ENCODE measurements at regions not wholly inside any gene's neighbourhood (a gene's known extent, or its start where the extent isn't known, plus 50 kb on each side); places are given as distances from the start of the nearest gene placed in this dataset.

GRCh38 chr14:44035707-44036106 is 471.4 kb downstream of the FSCB start:
- no peak for DNase-seq (ENCODE audit: insufficient read length, low spot score)
- no peak for FAIRE-seq

- DNase-seq (ENCODE audit: insufficient read length, low spot score): no peak
- no peak for FAIRE-seq
These were observed 476.2 kb downstream of the FSCB start for GRCh38 chr14:44030831-44031383.

- no peak for DNase-seq (ENCODE audit: insufficient read length, low spot score)
- no peak for FAIRE-seq
These were observed 477.1 kb downstream of the FSCB start for GRCh38 chr14:44029933-44030332.

GRCh38 chr14:44027397-44027796 is 479.7 kb downstream of the FSCB start:
- DNase-seq (ENCODE audit: insufficient read length, low spot score) (no peak), FAIRE-seq (no peak)

GRCh38 chr14:44010595-44010994 is 496.5 kb downstream of the FSCB start:
- DNase-seq (ENCODE audit: insufficient read length, low spot score) (no peak), FAIRE-seq (no peak)

GRCh38 chr14:44010071-44010470 is 497.0 kb downstream of the FSCB start:
- DNase-seq (ENCODE audit: insufficient read length, low spot score) (no peak), FAIRE-seq (no peak)

GRCh38 chr14:44009642-44010041 is 497.4 kb downstream of the FSCB start:
- FAIRE-seq: no peak
- no peak for DNase-seq (ENCODE audit: insufficient read length, low spot score)

GRCh38 chr14:43988989-43989388 is 518.1 kb downstream of the FSCB start:
- FAIRE-seq (no peak), DNase-seq (ENCODE audit: insufficient read length, low spot score) (no peak)

GRCh38 chr14:43983721-43984120 is 523.4 kb downstream of the FSCB start:
- FAIRE-seq (no peak), DNase-seq (ENCODE audit: insufficient read length, low spot score) (no peak)

GRCh38 chr14:43981135-43981768 is 525.8 kb downstream of the FSCB start:
- FAIRE-seq (no peak), DNase-seq (ENCODE audit: insufficient read length, low spot score) (no peak)

- DNase-seq (ENCODE audit: insufficient read length, low spot score) (no peak), FAIRE-seq (no peak)
These were observed 550.3 kb downstream of the FSCB start for GRCh38 chr14:43956741-43957140.

GRCh38 chr14:43949400-43949799 is 557.7 kb downstream of the FSCB start:
- no peak for FAIRE-seq
- no peak for DNase-seq (ENCODE audit: insufficient read length, low spot score)

- DNase-seq (ENCODE audit: insufficient read length, low spot score): no peak
- FAIRE-seq: no peak
These were observed 567.2 kb downstream of the FSCB start for GRCh38 chr14:43939836-43940235.

- FAIRE-seq (no peak), DNase-seq (ENCODE audit: insufficient read length, low spot score) (no peak)
These were observed 568.3 kb downstream of the FSCB start for GRCh38 chr14:43938588-43939281.

GRCh38 chr14:43937001-43937400 is 570.1 kb downstream of the FSCB start:
- DNase-seq (ENCODE audit: insufficient read length, low spot score) (no peak), FAIRE-seq (no peak)

- FAIRE-seq (no peak), DNase-seq (ENCODE audit: insufficient read length, low spot score) (no peak)
These were observed 573.0 kb downstream of the FSCB start for GRCh38 chr14:43934102-43934501.

- FAIRE-seq (no peak), DNase-seq (ENCODE audit: insufficient read length, low spot score) (no peak)
These were observed 592.9 kb downstream of the FSCB start for GRCh38 chr14:43914041-43914693.

- FAIRE-seq (no peak), DNase-seq (ENCODE audit: insufficient read length, low spot score) (no peak)
These were observed 603.9 kb downstream of the FSCB start for GRCh38 chr14:43903209-43903608.

- no peak for FAIRE-seq
- no peak for DNase-seq (ENCODE audit: insufficient read length, low spot score)
These were observed 605.0 kb downstream of the FSCB start for GRCh38 chr14:43901911-43902673.

GRCh38 chr14:43900173-43900655 is 606.9 kb downstream of the FSCB start:
- no peak for DNase-seq (ENCODE audit: insufficient read length, low spot score)
- FAIRE-seq: no peak

GRCh38 chr14:43898687-43899086 is 608.4 kb downstream of the FSCB start:
- FAIRE-seq (no peak), DNase-seq (ENCODE audit: insufficient read length, low spot score) (no peak)

Data from GM19239 (cell line).